ENCODE measurements at regions not wholly inside any gene's neighbourhood (a gene's known extent, or its start where the extent isn't known, plus 50 kb on each side); places are given as distances from the start of the nearest gene placed in this dataset.
"Not testable (repeated sequence)": the region's sequence is repeated elsewhere in the genome, so short reads cannot be mapped to it uniquely, and the experiment has no call there.

- DNase-seq (ENCODE audit: low read depth in 3 of 3, low spot score in 2 of 3), result no peak
Measured at GRCh38 chr18:71130351-71130750, 841.5 kb downstream of the SOCS6 start.

- DNase-seq (ENCODE audit: low read depth in 3 of 3, low spot score in 2 of 3), result no peak
Measured at GRCh38 chr18:71125581-71125980, 836.7 kb downstream of the SOCS6 start.

DNA sequence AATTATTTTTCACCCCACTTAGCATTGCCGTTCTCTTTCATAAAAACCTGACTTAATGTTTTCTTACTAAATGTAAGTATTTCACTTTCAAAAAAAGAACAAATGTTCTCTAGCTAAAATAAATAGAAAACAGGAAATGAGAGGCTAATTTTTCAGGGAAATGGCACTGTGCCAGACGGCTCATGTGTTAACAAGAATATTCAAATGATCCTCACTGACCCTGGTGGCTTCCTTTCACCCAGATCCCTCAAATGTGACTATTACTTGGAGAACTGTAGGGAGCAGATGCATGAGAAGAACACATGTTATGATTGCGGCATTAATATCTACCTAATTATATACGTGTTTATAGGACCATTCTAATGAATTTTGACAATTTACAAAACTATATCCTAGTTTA is 827.7 kb downstream of the SOCS6 start:
- DNase-seq (ENCODE audit: low read depth in 3 of 3, low spot score in 2 of 3), result no peak

DNA sequence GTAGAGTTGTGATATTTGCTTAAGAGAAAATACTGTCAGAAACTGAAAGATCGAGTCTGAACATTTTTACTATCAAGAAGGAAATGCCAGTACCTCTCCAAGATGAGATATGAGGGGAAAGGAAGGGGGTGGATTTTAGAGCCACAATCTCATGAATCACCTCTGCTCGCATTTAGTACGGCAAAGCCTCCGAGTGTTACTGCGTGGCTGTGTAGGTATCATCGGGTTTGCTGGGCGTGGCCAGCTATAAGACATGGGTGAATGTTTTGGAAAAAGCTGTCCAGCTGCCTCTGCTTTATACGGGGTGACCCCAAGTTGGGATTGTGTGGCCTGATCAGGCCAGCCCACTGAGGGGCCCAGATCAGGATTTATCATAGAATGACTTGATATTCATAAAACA is 826.4 kb downstream of the SOCS6 start:
- DNase-seq (ENCODE audit: low read depth in 3 of 3, low spot score in 2 of 3), result no peak

GRCh38 chr18:71114550-71115210 is 825.8 kb downstream of the SOCS6 start:
- DNase-seq (ENCODE audit: low read depth in 3 of 3, low spot score in 2 of 3), result no peak

- DNase-seq (ENCODE audit: low read depth in 3 of 3, low spot score in 2 of 3), result no peak
Measured at GRCh38 chr18:71107244-71107643, 818.4 kb downstream of the SOCS6 start.

- no peak for DNase-seq (ENCODE audit: low read depth in 3 of 3, low spot score in 2 of 3)
Measured at GRCh38 chr18:71106701-71107100, 817.9 kb downstream of the SOCS6 start.

- no peak for DNase-seq (ENCODE audit: low read depth in 3 of 3, low spot score in 2 of 3)
Measured at GRCh38 chr18:71105994-71106546, 817.2 kb downstream of the SOCS6 start.

GRCh38 chr18:71105078-71105819 is 816.4 kb downstream of the SOCS6 start:
- DNase-seq (ENCODE audit: low read depth in 3 of 3, low spot score in 2 of 3), result no peak

GRCh38 chr18:71079606-71080005 is 790.8 kb downstream of the SOCS6 start:
- no peak for DNase-seq (ENCODE audit: low read depth in 3 of 3, low spot score in 2 of 3)

DNA sequence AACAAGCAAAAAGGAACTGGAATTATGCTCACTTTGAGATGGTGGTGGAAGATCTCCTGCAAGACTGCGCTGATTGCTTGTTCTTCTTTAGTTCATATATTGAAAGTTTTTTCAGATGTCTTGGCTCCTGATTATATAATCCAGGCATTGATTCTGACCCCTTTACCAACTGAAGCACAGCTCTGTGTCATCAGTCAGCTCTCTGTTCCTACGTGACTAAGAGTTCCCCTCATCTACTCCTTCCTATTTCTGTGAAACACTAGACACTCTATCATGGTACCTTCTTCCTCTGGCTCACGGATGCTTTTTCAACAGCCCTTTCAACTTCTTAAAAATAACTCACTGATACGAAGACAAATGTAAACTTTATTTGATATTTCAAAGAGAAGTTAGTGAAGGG is 788.6 kb downstream of the SOCS6 start:
- no peak for DNase-seq (ENCODE audit: low read depth in 3 of 3, low spot score in 2 of 3)

DNA sequence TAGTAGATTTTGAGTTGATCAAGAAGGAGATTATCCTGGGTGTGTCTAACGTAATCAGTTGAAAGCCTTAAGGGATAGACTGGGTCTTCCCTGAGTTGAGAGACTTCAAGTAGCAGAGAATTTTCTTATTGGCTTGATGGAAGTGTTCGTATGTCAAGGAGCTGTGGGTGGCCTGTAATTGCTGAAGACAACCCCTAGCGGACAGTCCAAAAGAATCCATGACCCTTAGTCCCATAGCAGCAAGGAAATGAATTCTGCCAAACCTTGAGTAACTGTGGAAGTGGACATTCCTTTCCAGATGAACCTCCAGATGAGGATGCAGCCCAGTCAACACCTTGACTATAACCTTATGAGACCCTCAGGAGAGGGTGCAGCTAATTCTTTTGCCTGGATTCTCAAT is 786.3 kb downstream of the SOCS6 start:
- no peak for DNase-seq (ENCODE audit: low read depth in 3 of 3, low spot score in 2 of 3)

DNA sequence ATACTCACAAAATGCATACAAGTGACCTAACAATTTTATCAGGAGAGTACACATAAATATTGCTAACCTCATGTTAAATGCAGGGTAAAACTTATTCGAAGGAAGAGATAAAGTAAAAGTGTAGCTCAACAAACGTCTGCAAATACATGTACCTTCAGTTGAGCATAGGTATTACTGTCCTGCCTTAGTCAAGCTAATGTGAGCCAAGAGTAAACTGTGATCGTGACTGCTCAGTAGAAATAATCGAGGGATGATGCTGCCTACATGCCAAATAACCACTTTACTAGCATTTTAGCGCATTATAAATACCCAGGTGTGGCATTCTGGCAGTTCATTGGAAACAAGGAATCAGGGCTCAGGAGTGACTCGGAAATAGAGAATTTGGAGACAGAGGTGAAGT is 779.5 kb downstream of the SOCS6 start:
- no peak for DNase-seq (ENCODE audit: low read depth in 3 of 3, low spot score in 2 of 3)

- DNase-seq (ENCODE audit: low read depth in 3 of 3, low spot score in 2 of 3), result no peak
Measured at GRCh38 chr18:71049893-71050292, 761.0 kb downstream of the SOCS6 start.

GRCh38 chr18:71047882-71048281 is 759.0 kb downstream of the SOCS6 start:
- no peak for DNase-seq (ENCODE audit: low read depth in 3 of 3, low spot score in 2 of 3)

DNA sequence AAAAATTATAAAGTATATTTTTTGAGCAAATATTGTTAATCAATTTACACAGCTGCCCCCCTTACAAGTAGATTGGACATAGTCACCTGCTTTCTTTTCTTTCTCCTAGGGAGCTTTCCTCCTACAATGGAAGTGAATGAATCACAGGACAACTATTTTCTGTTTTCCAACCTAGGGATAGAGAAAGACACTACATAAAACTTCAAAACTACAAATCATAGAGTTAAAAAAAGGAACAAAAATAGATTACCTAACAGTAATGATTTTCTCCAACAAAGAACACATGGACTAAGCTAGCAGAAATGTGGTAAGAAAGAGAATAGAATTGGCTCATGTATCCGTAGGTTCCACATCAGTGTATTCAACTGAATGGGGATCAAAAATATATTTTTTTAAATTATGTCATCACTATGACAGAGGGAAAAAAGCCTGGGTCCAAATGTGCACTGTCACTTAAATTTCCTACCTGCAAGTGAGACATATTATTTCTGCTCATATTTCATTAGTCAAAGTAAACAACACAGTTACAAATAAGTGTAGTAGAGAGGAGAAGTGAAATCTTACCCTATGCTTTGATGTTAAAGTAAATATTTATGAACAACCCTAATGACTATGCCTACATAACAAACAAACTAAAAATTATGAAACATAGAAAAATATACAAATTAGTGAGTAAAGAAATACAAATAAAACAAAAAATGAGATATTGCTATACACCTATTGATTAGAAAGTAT is 756.7 kb downstream of the SOCS6 start:
- DNase-seq (ENCODE audit: low read depth in 3 of 3, low spot score in 2 of 3), result no peak

- DNase-seq (ENCODE audit: low read depth in 3 of 3, low spot score in 2 of 3), result no peak
Measured at GRCh38 chr18:71040161-71040560, 751.3 kb downstream of the SOCS6 start.

GRCh38 chr18:71038196-71038595 is 749.4 kb downstream of the SOCS6 start:
- DNase-seq (ENCODE audit: low read depth in 3 of 3, low spot score in 2 of 3), result no peak

GRCh38 chr18:71036783-71037182 is 747.9 kb downstream of the SOCS6 start:
- no peak for DNase-seq (ENCODE audit: low read depth in 3 of 3, low spot score in 2 of 3)

GRCh38 chr18:71031296-71032191 is 742.7 kb downstream of the SOCS6 start:
- DNase-seq (ENCODE audit: low read depth in 3 of 3, low spot score in 2 of 3), result not testable (repeated sequence)
